H9 (cell line): ENCODE measurements at regions not wholly inside any gene's neighbourhood (a gene's known extent, or its start where the extent isn't known, plus 50 kb on each side); places are given as distances from the start of the nearest gene placed in this dataset.

Experiments
- DNase-seq: peaks from one replicate; pipeline ENCODE4 v3.0.0-alpha.2; 2017
- H2AFZ ChIP-seq: one replicate; pipeline ENCODE4 v1.6.1; 2013; ENCODE audit warnings: mild to moderate bottlenecking, low read length, control low read depth, moderate library complexity
- H2AK5ac ChIP-seq: 2 replicates; pipeline ENCODE4 v1.6.1; 2013; ENCODE audit warnings: low read length, control low read depth, mixed read lengths; ENCODE audit not compliant: insufficient read length
- H2BK120ac ChIP-seq: one replicate; pipeline ENCODE4 v1.6.1; 2013; ENCODE audit warnings: low read depth, mild to moderate bottlenecking, low read length, control low read depth, inconsistent platforms; ENCODE audit not compliant: poor library complexity, severe bottlenecking
- H2BK12ac ChIP-seq: 2 replicates; pipeline ENCODE4 v1.6.1; 2013; ENCODE audit warnings: low read length, control low read depth, mixed read lengths, low read depth; ENCODE audit not compliant: insufficient read length
- H2BK15ac ChIP-seq: 2 replicates; pipeline ENCODE4 v1.6.1; 2013; ENCODE audit warnings: low read depth, low read length, control low read depth
- H2BK20ac ChIP-seq: one replicate; pipeline ENCODE4 v1.6.1; 2013; ENCODE audit warnings: low read depth, mild to moderate bottlenecking, low read length, control low read depth, inconsistent platforms; ENCODE audit not compliant: poor library complexity, severe bottlenecking
- H2BK5ac ChIP-seq: 2 replicates; pipeline ENCODE4 v1.6.1; 2013; ENCODE audit warnings: low read length, control low read depth, mixed read lengths; ENCODE audit not compliant: insufficient read length
- H3K14ac ChIP-seq: 2 replicates; pipeline ENCODE4 v1.6.1; 2013; ENCODE audit warnings: low read length, control low read depth; ENCODE audit not compliant: insufficient read depth
- H3K18ac ChIP-seq: 2 replicates; pipeline ENCODE4 v1.6.1; 2013; ENCODE audit warnings: low read depth, mild to moderate bottlenecking, mixed read lengths, low read length, control low read depth; ENCODE audit not compliant: insufficient read length
- H3K23ac ChIP-seq: 2 replicates; pipeline ENCODE4 v1.6.1; 2013; ENCODE audit warnings: low read length, control low read depth, mixed read lengths, low read depth; ENCODE audit not compliant: insufficient read length
- H3K23me2 ChIP-seq: 2 replicates; pipeline ENCODE4 v1.6.1; 2013; ENCODE audit warnings: low read depth, mild to moderate bottlenecking, mixed read lengths, low read length, control low read depth; ENCODE audit not compliant: insufficient read length, poor library complexity, severe bottlenecking
- H3K27ac ChIP-seq: 2 replicates; pipeline ENCODE4 v1.5.1; 2013; ENCODE audit warnings: low read length, control low read depth, mixed read lengths, low read depth; ENCODE audit not compliant: insufficient read length
- H3K27me3 ChIP-seq: 2 replicates; pipeline ENCODE4 v1.6.1; 2013; ENCODE audit warnings: low read length, control low read depth, inconsistent platforms; ENCODE audit not compliant: insufficient read depth
- H3K4ac ChIP-seq: 2 replicates; pipeline ENCODE4 v1.6.1; 2013; ENCODE audit warnings: low read depth, mild to moderate bottlenecking, control low read depth, inconsistent platforms, low read length, moderate library complexity
- H3K4me1 ChIP-seq: 2 replicates; pipeline ENCODE4 v1.6.1; 2013; ENCODE audit warnings: low read length, control low read depth, inconsistent platforms; ENCODE audit not compliant: insufficient read depth
- H3K4me2 ChIP-seq: 2 replicates; pipeline ENCODE4 v1.6.1; 2013; ENCODE audit warnings: low read length, control low read depth, mixed read lengths; ENCODE audit not compliant: insufficient read length, insufficient read depth
- H3K56ac ChIP-seq: 2 replicates; pipeline ENCODE4 v1.6.1; 2013; ENCODE audit warnings: low read depth, mild to moderate bottlenecking, mixed read lengths, low read length, control low read depth; ENCODE audit not compliant: insufficient read length
- H3K79me1 ChIP-seq: 2 replicates; pipeline ENCODE4 v1.6.1; 2013; ENCODE audit warnings: low read depth, mild to moderate bottlenecking, moderate library complexity, low read length, control low read depth, inconsistent platforms; ENCODE audit not compliant: insufficient read depth, poor library complexity, severe bottlenecking
- H3K79me2 ChIP-seq: 2 replicates; pipeline ENCODE4 v1.6.1; 2013; ENCODE audit warnings: low read length, control low read depth, inconsistent platforms; ENCODE audit not compliant: insufficient read depth
- H3K9ac ChIP-seq: 2 replicates; pipeline ENCODE4 v1.6.1; 2013; ENCODE audit warnings: low read length, control low read depth, mixed read lengths; ENCODE audit not compliant: insufficient read length; ENCODE audit errors: extremely low read depth
- H3K9me3 ChIP-seq: one replicate; pipeline ENCODE4 v1.6.1; 2013; ENCODE audit warnings: low read depth, low read length, inconsistent platforms; ENCODE audit not compliant: control insufficient read depth
- H3T11ph ChIP-seq: one replicate; pipeline ENCODE4 v1.6.1; 2013; ENCODE audit warnings: mild to moderate bottlenecking, low read length, control low read depth, inconsistent platforms
- H4K20me1 ChIP-seq: one replicate; pipeline ENCODE4 v1.6.1; 2013; ENCODE audit not compliant: control insufficient read depth, insufficient read length, insufficient read depth
- H4K5ac ChIP-seq: 2 replicates; pipeline ENCODE4 v1.6.1; 2013; ENCODE audit warnings: low read depth, mild to moderate bottlenecking, mixed read lengths, low read length, control low read depth; ENCODE audit not compliant: insufficient read length
- H4K8ac ChIP-seq: replicated peaks from 2 replicates; pipeline ENCODE4 v1.6.1; 2013; ENCODE audit warnings: low read length, control low read depth, mixed read lengths, low read depth; ENCODE audit not compliant: insufficient read length
- H4K91ac ChIP-seq: 2 replicates; pipeline ENCODE4 v1.6.1; 2013; ENCODE audit warnings: low read depth, mild to moderate bottlenecking, moderate library complexity, mixed read lengths, low read length, control low read depth; ENCODE audit not compliant: insufficient read length
- H3K27ac Mint-ChIP-seq, 3 experiments: 2 replicates in 2 of 3; 3 replicates in 1 of 3; pipeline ENCODE4 v1.8.0; 2020 to 2021; ENCODE audit warnings: mixed read lengths in 3 of 3, mild to moderate bottlenecking in 1 of 3, moderate library complexity in 1 of 3
- H3K27me3 Mint-ChIP-seq: 2 replicates; pipeline ENCODE4 v1.8.0; 2021; ENCODE audit warnings: low read depth, mild to moderate bottlenecking, moderate library complexity, mixed read lengths
- H3K36me3 Mint-ChIP-seq, 3 experiments: 2 replicates in 2 of 3; 3 replicates in 1 of 3; pipeline ENCODE4 v1.8.0; 2020 to 2021; ENCODE audit warnings: low read depth in 3 of 3, mixed read lengths in 3 of 3; ENCODE audit not compliant: insufficient read depth in 1 of 3
- H3K4me1 Mint-ChIP-seq, 2 experiments: 2 replicates each; pipeline ENCODE4 v1.8.0; 2020; ENCODE audit warnings: mixed read lengths in 2 of 2
- H3K4me3 Mint-ChIP-seq, 2 experiments: 2 replicates in 1 of 2; 3 replicates in 1 of 2; pipeline ENCODE4 v1.8.0; 2020 to 2021; ENCODE audit warnings: mild to moderate bottlenecking in 2 of 2, mixed read lengths in 2 of 2, moderate library complexity in 1 of 2
- H3K9me3 Mint-ChIP-seq, 2 experiments: 2 replicates in 1 of 2; 3 replicates in 1 of 2; pipeline ENCODE4 v1.8.0; 2020; ENCODE audit warnings: mild to moderate bottlenecking in 2 of 2, mixed read lengths in 2 of 2, moderate library complexity in 1 of 2
- WGBS: extraction: QIAGEN DNeasy Blood & Tissue Kit; methylation state at CpG from one replicate; pipeline ENCODE4 v1.1.7; 2013; ENCODE audit warnings: missing lambda C conversion rate, low lambda C conversion rate, mixed read lengths; ENCODE audit not compliant: insufficient read length; ENCODE audit errors: extremely low coverage; 5-methylcytosine and 5-hydroxymethylcytosine counted together
- TF ChIP-seq, protein P1 (sequence below): fragments of 200-600 bp; sonication (generic); conservative IDR thresholded peaks from 3 replicates; pipeline ENCODE4 v1.8.0; 2021; ENCODE audit warnings: antibody characterized with exemption, mild to moderate bottlenecking

DNA sequence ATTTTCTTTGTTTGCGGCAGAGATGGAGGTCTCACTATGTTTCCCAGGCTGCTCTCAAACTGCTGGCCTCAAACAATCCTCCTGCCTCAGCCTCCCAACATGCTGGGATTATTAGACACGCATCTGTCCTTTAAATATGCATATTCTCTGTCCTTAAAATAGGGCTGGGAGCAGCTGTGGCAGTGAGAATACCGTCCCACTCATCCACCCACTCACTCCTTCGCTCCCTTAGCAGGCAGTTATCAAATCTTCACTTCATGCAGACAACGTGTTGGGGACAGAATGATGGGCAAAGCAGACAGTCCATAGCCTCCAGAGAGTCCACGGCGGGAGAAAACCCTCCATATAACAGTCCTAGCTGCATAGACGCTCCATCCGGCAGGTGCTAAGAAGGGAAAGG lies 179.4 kb downstream of the ZBTB18 start:
- Histone ChIP-seq H3K9ac (no peak overlapping the region), H3K4me1 (peaks cover 5% of the 10 kb centered on the region; the same call in 1 of the 2 replicates), H2BK12ac (no peak overlapping the region), H2BK120ac (no peak overlapping the region), H3K56ac (no peak overlapping the region), H3K27ac (no peak overlapping the region), H3K23ac (no peak overlapping the region), H3K4ac (no peak overlapping the region), H4K20me1 (no peaks in the 10 kb centered on the region), H3K14ac (no peak overlapping the region), H2AFZ (no peak overlapping the region), H3K79me1 (no peaks in the 10 kb centered on the region), H2BK5ac (no peak overlapping the region), H2AK5ac (no peak overlapping the region), H3K23me2 (no peaks in the 10 kb centered on the region), H3K18ac (no peak overlapping the region), H3K4me2 (no peak overlapping the region), H3K9me3 (no peaks in the 10 kb centered on the region), H3K79me2 (no peaks in the 10 kb centered on the region), H4K8ac (no peak overlapping the region), H4K91ac (no peak overlapping the region), H3T11ph (no peak overlapping the region), H2BK20ac (no peak overlapping the region), H4K5ac (no peak overlapping the region), H3K27me3 (no peaks in the 10 kb centered on the region), H2BK15ac (no peak overlapping the region)
- Mint-ChIP-seq H3K27me3 (peaks cover 7% of the 10 kb centered on the region; the same call in 1 of the 2 replicates), H3K4me1 (peaks cover 20 to 25% of the 10 kb centered on the region in 2 experiments), H3K27ac (no peak overlapping the region), H3K4me3 (no peak overlapping the region), H3K9me3 (no peaks in the 10 kb centered on the region), H3K36me3 (no peaks in the 10 kb centered on the region)
- TF ChIP-seq, protein P1, sequence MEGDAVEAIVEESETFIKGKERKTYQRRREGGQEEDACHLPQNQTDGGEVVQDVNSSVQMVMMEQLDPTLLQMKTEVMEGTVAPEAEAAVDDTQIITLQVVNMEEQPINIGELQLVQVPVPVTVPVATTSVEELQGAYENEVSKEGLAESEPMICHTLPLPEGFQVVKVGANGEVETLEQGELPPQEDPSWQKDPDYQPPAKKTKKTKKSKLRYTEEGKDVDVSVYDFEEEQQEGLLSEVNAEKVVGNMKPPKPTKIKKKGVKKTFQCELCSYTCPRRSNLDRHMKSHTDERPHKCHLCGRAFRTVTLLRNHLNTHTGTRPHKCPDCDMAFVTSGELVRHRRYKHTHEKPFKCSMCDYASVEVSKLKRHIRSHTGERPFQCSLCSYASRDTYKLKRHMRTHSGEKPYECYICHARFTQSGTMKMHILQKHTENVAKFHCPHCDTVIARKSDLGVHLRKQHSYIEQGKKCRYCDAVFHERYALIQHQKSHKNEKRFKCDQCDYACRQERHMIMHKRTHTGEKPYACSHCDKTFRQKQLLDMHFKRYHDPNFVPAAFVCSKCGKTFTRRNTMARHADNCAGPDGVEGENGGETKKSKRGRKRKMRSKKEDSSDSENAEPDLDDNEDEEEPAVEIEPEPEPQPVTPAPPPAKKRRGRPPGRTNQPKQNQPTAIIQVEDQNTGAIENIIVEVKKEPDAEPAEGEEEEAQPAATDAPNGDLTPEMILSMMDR = no peak
- DNase-seq = no peak
- WGBS = no CpG with 5 or more reads among the region's 9 CpGs
